H1 (cell line): ENCODE measurements at regions not wholly inside any gene's neighbourhood (a gene's known extent, or its start where the extent isn't known, plus 50 kb on each side); places are given as distances from the start of the nearest gene placed in this dataset.

Experiments used
- CTCF ChIA-PET: fragments of 300-600 bp; sonication (Branson Sonifier 250); formaldehyde crosslinking; loops from one replicate; lab custom pipeline; 2021; ENCODE audit not compliant: partially characterized antibody; lab: Charles Lee
- POLR2A ChIA-PET: fragments of 300-600 bp; sonication (Branson Sonifier 250); formaldehyde crosslinking; loops from one replicate; lab custom pipeline; 2021; ENCODE audit warnings: inconsistent platforms; ENCODE audit not compliant: partially characterized antibody; lab: Charles Lee
- DNase-seq, 2 experiments: peaks; one replicate each; pipeline versions ENCODE4 v3.0.0 to v3.0.0-alpha.2; 2010 to 2022; ENCODE audit warnings: low spot score in 2 of 2, low read depth in 1 of 2, mixed read lengths in 1 of 2
- FAIRE-seq: peaks from 2 replicates; lab custom pipeline; 2011; peaks lifted over from hg19 to GRCh38; lab: Jason Lieb, UNC
- H2AFZ ChIP-seq: 2 replicates; pipeline ENCODE4 v1.8.1; 2012; ENCODE audit warnings: low read length, inconsistent platforms
- H2AK5ac ChIP-seq: 2 replicates; pipeline ENCODE4 v1.6.1; 2013; ENCODE audit warnings: low read depth, low read length
- H2BK120ac ChIP-seq: replicated peaks from 2 replicates; pipeline ENCODE3; 2013; ENCODE audit warnings: low read depth, low read length, inconsistent platforms
- H2BK12ac ChIP-seq: 2 replicates; pipeline ENCODE4 v1.6.1; 2013; ENCODE audit warnings: low read depth, low read length
- H2BK15ac ChIP-seq: 2 replicates; pipeline ENCODE4 v1.6.1; 2013; ENCODE audit warnings: low read length
- H2BK20ac ChIP-seq: 2 replicates; pipeline ENCODE4 v1.6.1; 2013; ENCODE audit warnings: low read length
- H2BK5ac ChIP-seq: 2 replicates; pipeline ENCODE4 v1.6.1; 2013; ENCODE audit warnings: low read depth, low read length
- H3K14ac ChIP-seq: 2 replicates; pipeline ENCODE4 v1.6.1; 2013; ENCODE audit warnings: inconsistent platforms; ENCODE audit not compliant: insufficient read length
- H3K18ac ChIP-seq: 2 replicates; pipeline ENCODE4 v1.6.1; 2013; ENCODE audit warnings: low read length; ENCODE audit errors: extremely low read depth
- H3K23ac ChIP-seq: 2 replicates; pipeline ENCODE4 v1.6.1; 2013; ENCODE audit warnings: inconsistent platforms; ENCODE audit not compliant: insufficient read length
- H3K23me2 ChIP-seq: 2 replicates; pipeline ENCODE4 v1.6.1; 2013; ENCODE audit warnings: low read depth, low read length
- H3K27ac ChIP-seq: 2 replicates; pipeline ENCODE4 v1.6.1; 2011; ENCODE audit warnings: low read depth, low read length, inconsistent platforms
- H3K27me3 ChIP-seq, 4 experiments: replicated peaks in 1 of 4; 1 replicate in 1 of 4; 2 replicates in 3 of 4; pipeline versions ENCODE4 v1.6.1 to v1.8.1; 2011 to 2013; ENCODE audit warnings: low read length in 3 of 4, mild to moderate bottlenecking in 3 of 4, inconsistent platforms in 2 of 4, mixed read lengths in 2 of 4, moderate library complexity in 1 of 4; ENCODE audit not compliant: control insufficient read depth in 3 of 4, insufficient read depth in 3 of 4; ENCODE audit errors: extremely low read depth in 1 of 4
- H3K36me3 ChIP-seq, 4 experiments: 2 replicates each; pipeline versions ENCODE4 v1.6.1 to v1.8.1; 2011 to 2013; ENCODE audit warnings: mild to moderate bottlenecking in 4 of 4, low read length in 3 of 4, moderate library complexity in 2 of 4, control low read depth in 1 of 4, inconsistent platforms in 1 of 4; ENCODE audit not compliant: insufficient read depth in 4 of 4, control insufficient read depth in 2 of 4
- H3K4ac ChIP-seq: replicated peaks from 2 replicates; pipeline ENCODE3; 2013; ENCODE audit warnings: low read length, low read depth, mixed read lengths, inconsistent platforms; ENCODE audit not compliant: insufficient read length
- H3K4me1 ChIP-seq, 4 experiments: replicated peaks in 1 of 4; 1 replicate in 1 of 4; 2 replicates in 3 of 4; pipeline versions ENCODE4 v1.6.1 to v1.8.1; 2011 to 2013; ENCODE audit warnings: low read length in 3 of 4, inconsistent platforms in 2 of 4, mixed read lengths in 1 of 4; ENCODE audit not compliant: insufficient read depth in 4 of 4, control insufficient read depth in 3 of 4
- H3K4me2 ChIP-seq, 2 experiments: 2 replicates each; pipeline versions ENCODE4 v1.6.1 to v1.8.1; 2011 to 2013; ENCODE audit warnings: low read depth in 2 of 2, low read length in 2 of 2, control low read depth in 1 of 2, inconsistent platforms in 1 of 2, mild to moderate bottlenecking in 1 of 2; ENCODE audit not compliant: insufficient read depth in 1 of 2
- H3K4me3 ChIP-seq, 4 experiments: fragments of 200-600, 300-600 bp in 1 of 4; sonication (generic), shearing (Covaris generic), sonication (Bioruptor Twin) in 1 of 4; 2 replicates each; pipeline versions ENCODE4 v1.5.1 to v1.8.1; 2011 to 2016; ENCODE audit warnings: low read length in 4 of 4, low read depth in 3 of 4, control low read depth in 2 of 4, inconsistent platforms in 2 of 4, mild to moderate bottlenecking in 2 of 4, mixed read lengths in 1 of 4, moderate library complexity in 1 of 4; ENCODE audit not compliant: insufficient read depth in 2 of 4; ENCODE audit errors: extremely low read depth in 1 of 4
- H3K56ac ChIP-seq: replicated peaks from 2 replicates; pipeline ENCODE3; 2013; ENCODE audit warnings: low read depth, mild to moderate bottlenecking, mixed read lengths, low read length, inconsistent platforms; ENCODE audit not compliant: insufficient read length
- H3K79me1 ChIP-seq: 2 replicates; pipeline ENCODE4 v1.6.1; 2013; ENCODE audit warnings: low read depth, low read length, control low read depth
- H3K79me2 ChIP-seq, 2 experiments: 2 replicates each; pipeline versions ENCODE4 v1.6.1 to v1.8.1; 2012 to 2013; ENCODE audit warnings: low read length in 2 of 2, mild to moderate bottlenecking in 2 of 2, inconsistent platforms in 1 of 2; ENCODE audit not compliant: insufficient read depth in 2 of 2, control insufficient read depth in 1 of 2
- H3K9ac ChIP-seq, 4 experiments: replicated peaks in 1 of 4; 1 replicate in 1 of 4; 2 replicates in 3 of 4; pipeline versions ENCODE4 v1.6.1 to v1.8.1; 2011 to 2013; ENCODE audit warnings: low read depth in 3 of 4, low read length in 3 of 4, control low read depth in 2 of 4, mild to moderate bottlenecking in 2 of 4, moderate library complexity in 2 of 4, inconsistent platforms in 1 of 4; ENCODE audit errors: extremely low read depth in 1 of 4
- H3K9me3 ChIP-seq, 2 experiments: 2 replicates each; pipeline versions ENCODE4 v1.6.1 to v1.8.1; 2012 to 2013; ENCODE audit warnings: mild to moderate bottlenecking in 2 of 2, moderate library complexity in 2 of 2, control low read depth in 1 of 2, inconsistent platforms in 1 of 2, low read depth in 1 of 2, low read length in 1 of 2, mixed read lengths in 1 of 2; ENCODE audit not compliant: insufficient read depth in 2 of 2
- H4K20me1 ChIP-seq, 2 experiments: replicated peaks in 1 of 2; 2 replicates each; pipeline versions ENCODE3 to v1.8.1; 2011 to 2013; ENCODE audit warnings: inconsistent platforms in 2 of 2, low read length in 2 of 2, mild to moderate bottlenecking in 1 of 2; ENCODE audit not compliant: insufficient read depth in 2 of 2, control insufficient read depth in 1 of 2
- H4K5ac ChIP-seq: 2 replicates; pipeline ENCODE4 v1.6.1; 2013; ENCODE audit warnings: low read length, low read depth, mixed read lengths, inconsistent platforms; ENCODE audit not compliant: insufficient read length
- H4K8ac ChIP-seq: 2 replicates; pipeline ENCODE4 v1.8.0; 2013; ENCODE audit warnings: mild to moderate bottlenecking, moderate library complexity, low read length, inconsistent platforms; ENCODE audit not compliant: insufficient read depth; ENCODE audit errors: extremely low read depth
- H4K91ac ChIP-seq: replicated peaks from 2 replicates; pipeline ENCODE3; 2013; ENCODE audit warnings: low read length, mixed read lengths, inconsistent platforms; ENCODE audit not compliant: insufficient read length
- BRCA1 ChIP-seq: IDR thresholded peaks from 2 replicates; pipeline ENCODE4 v1.6.1; 2012; ENCODE audit warnings: low read depth, low read length, improper control_type of control experiment
- EZH2 ChIP-seq: fragments of 200-600 bp; sonication (generic); IDR thresholded peaks from 2 replicates; pipeline ENCODE4 v1.7.1; 2012; ENCODE audit warnings: low read depth, mild to moderate bottlenecking, moderate library complexity, low read length, inconsistent platforms; ENCODE audit not compliant: severe bottlenecking
- RAD21 ChIP-seq, 2 experiments: IDR thresholded peaks in 1 of 2; conservative IDR thresholded peaks in 1 of 2; 2 replicates each; pipeline ENCODE4 v1.6.1; 2011; ENCODE audit warnings: low read depth in 2 of 2, low read length in 2 of 2, improper control_type of control experiment in 1 of 2, inconsistent platforms in 1 of 2, mild to moderate bottlenecking in 1 of 2, moderate library complexity in 1 of 2
- WGBS, 2 experiments: shearing (Covaris generic) in 1 of 2; methylation state at CpG; one replicate each; pipeline versions ENCODE4 v1.1.6 to v1.1.7; 2013 to 2015; ENCODE audit warnings: low lambda C conversion rate in 2 of 2, mixed read lengths in 2 of 2, inconsistent platforms in 1 of 2, low coverage in 1 of 2, missing lambda C conversion rate in 1 of 2; ENCODE audit not compliant: insufficient replicate concordance in 2 of 2, insufficient coverage in 1 of 2, insufficient read length in 1 of 2; ENCODE audit errors: extremely low coverage in 1 of 2, missing lambda C conversion rate in 1 of 2; 5-methylcytosine and 5-hydroxymethylcytosine counted together
- TF ChIP-seq, protein P1 (sequence below): IDR thresholded peaks from 2 replicates; pipeline ENCODE4 v1.6.1; 2012; ENCODE audit warnings: inconsistent platforms

DNA sequence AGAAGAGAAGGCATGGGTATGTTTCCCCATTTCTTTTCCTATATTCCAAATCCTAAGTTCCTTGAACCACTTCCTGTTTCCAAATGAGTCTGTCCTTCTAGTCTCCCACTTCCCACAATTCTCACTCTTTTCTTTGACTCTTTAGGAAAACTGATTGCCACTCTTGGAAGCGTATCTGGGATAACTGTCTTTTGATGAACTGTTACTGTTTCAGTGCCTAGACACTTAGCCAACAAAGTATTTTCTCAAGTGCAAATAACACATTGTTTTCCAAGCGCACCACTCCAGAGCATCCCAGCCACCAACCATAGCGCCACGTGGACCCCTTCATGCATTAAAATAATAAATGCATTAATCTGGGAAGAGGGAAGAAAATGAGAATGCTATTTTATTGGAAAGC lies 342.8 kb downstream of the MTX2 start:
- no peak overlapping the region for H3K4ac ChIP-seq
- H3K4me2 ChIP-seq: no peak overlapping the region
- H2AK5ac ChIP-seq: no peak overlapping the region
- no peak overlapping the region for H2BK15ac ChIP-seq
- TF ChIP-seq RAD21 (IDR thresholded peaks at IDR 0.05 in 1 of 2, conservative IDR thresholded peaks at IDR 0.05 in 1 of 2; ENCODE audit: low read depth in 2 of 2, low read length in 2 of 2) (no peak), EZH2 (no peak), BRCA1 (no peak)
- TF ChIP-seq, protein P1, sequence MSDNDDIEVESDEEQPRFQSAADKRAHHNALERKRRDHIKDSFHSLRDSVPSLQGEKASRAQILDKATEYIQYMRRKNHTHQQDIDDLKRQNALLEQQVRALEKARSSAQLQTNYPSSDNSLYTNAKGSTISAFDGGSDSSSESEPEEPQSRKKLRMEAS: no peak
- no peak overlapping the region for H2BK12ac ChIP-seq
- no peaks in the 10 kb centered on the region for H3K23me2 ChIP-seq
- H2BK120ac ChIP-seq: no peak overlapping the region
- no peaks in the 10 kb centered on the region for H3K79me1 ChIP-seq
- H3K23ac ChIP-seq: no peak overlapping the region
- H3K18ac ChIP-seq: no peak overlapping the region
- H4K8ac ChIP-seq: no peak overlapping the region
- no peaks in the 10 kb centered on the region for H3K79me2 ChIP-seq
- H3K56ac ChIP-seq: no peak overlapping the region
- no peak overlapping the region for H4K5ac ChIP-seq
- H3K27me3 ChIP-seq: no peaks in the 10 kb centered on the region
- H3K9me3 ChIP-seq: no peaks in the 10 kb centered on the region
- no peaks in the 10 kb centered on the region for H4K20me1 ChIP-seq
- no peak overlapping the region for H3K4me3 ChIP-seq
- H3K9ac ChIP-seq: no peak overlapping the region
- ChIA-PET POLR2A (interaction anchor here (0.5 kb wide), 1 partner anchor 174 kb away, joined by 3 read pairs; no protein-coding TSS in a partner anchor), CTCF (interaction anchor here (0.6 to 2.4 kb wide), 3 partner anchors 40 to 312 kb away, joined by 3 to 6 read pairs (median 5); no protein-coding TSS in a partner anchor)
- 87% methylated on average over 4 of the region's 4 CpGs; no CpG with 5 or more reads in 1 of the 2 experiments for WGBS, 2 experiments
- no peak overlapping the region for H2BK20ac ChIP-seq
- no peaks in the 10 kb centered on the region for H3K4me1 ChIP-seq
- no peak overlapping the region for H3K14ac ChIP-seq
- no peak overlapping the region for H4K91ac ChIP-seq
- FAIRE-seq: no peak
- no peak overlapping the region for H2BK5ac ChIP-seq
- no peaks in the 10 kb centered on the region for H3K36me3 ChIP-seq
- H3K27ac ChIP-seq: no peak overlapping the region
- no peak overlapping the region for H2AFZ ChIP-seq
- DNase-seq: no peak
